ENCODE measurements at regions not wholly inside any gene's neighbourhood (a gene's known extent, or its start where the extent isn't known, plus 50 kb on each side); places are given as distances from the start of the nearest gene placed in this dataset.

GRCh38 chr6:56739836-56740815 is 97.4 kb upstream of the DST start:
- TF ChIP-seq SIN3A (IDR thresholded peaks at IDR 0.05; ENCODE audit: borderline replicate concordance, insufficient read depth, low read length), result no peak
- no peak for TF ChIP-seq TAF1 (IDR thresholded peaks at IDR 0.05; ENCODE audit: borderline replicate concordance, insufficient read depth, low read length)
- TF ChIP-seq FOXP2 (optimal IDR thresholded peaks at IDR 0.05; ENCODE audit: borderline replicate concordance, extremely low read depth, extremely low read length, insufficient read depth), result no peak
- no peak for TF ChIP-seq POLR2AphosphoS5 (IDR thresholded peaks at IDR 0.05; ENCODE audit: low read depth, low read length)
- TF ChIP-seq, protein P1, sequence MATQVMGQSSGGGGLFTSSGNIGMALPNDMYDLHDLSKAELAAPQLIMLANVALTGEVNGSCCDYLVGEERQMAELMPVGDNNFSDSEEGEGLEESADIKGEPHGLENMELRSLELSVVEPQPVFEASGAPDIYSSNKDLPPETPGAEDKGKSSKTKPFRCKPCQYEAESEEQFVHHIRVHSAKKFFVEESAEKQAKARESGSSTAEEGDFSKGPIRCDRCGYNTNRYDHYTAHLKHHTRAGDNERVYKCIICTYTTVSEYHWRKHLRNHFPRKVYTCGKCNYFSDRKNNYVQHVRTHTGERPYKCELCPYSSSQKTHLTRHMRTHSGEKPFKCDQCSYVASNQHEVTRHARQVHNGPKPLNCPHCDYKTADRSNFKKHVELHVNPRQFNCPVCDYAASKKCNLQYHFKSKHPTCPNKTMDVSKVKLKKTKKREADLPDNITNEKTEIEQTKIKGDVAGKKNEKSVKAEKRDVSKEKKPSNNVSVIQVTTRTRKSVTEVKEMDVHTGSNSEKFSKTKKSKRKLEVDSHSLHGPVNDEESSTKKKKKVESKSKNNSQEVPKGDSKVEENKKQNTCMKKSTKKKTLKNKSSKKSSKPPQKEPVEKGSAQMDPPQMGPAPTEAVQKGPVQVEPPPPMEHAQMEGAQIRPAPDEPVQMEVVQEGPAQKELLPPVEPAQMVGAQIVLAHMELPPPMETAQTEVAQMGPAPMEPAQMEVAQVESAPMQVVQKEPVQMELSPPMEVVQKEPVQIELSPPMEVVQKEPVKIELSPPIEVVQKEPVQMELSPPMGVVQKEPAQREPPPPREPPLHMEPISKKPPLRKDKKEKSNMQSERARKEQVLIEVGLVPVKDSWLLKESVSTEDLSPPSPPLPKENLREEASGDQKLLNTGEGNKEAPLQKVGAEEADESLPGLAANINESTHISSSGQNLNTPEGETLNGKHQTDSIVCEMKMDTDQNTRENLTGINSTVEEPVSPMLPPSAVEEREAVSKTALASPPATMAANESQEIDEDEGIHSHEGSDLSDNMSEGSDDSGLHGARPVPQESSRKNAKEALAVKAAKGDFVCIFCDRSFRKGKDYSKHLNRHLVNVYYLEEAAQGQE (IDR thresholded peaks at IDR 0.05; ENCODE audit: insufficient read depth in 1 of 2, low read depth in 2 of 2, low read length in 2 of 2), result no peak

DNA sequence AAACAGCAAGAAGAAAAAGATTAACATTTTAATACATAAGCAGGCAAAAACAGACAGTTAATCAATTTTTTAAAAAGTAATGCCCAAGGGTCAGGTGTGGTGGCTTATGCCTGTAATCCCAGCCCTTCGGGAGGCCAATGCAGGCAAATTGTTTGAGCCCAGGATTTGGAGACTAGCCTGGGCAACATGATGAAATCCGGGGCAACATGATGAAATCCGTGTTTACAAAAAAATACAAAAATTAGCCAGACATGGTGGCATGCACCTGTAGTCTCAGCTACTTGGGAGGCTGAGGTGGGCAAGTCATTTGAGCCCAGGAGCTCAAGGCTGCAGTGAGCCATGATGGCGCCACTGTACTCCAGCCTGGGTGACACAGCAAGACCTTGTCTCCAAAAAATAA is 94.1 kb upstream of the DST start:
- TF ChIP-seq, protein P1 (IDR thresholded peaks at IDR 0.05; ENCODE audit: insufficient read depth in 1 of 2, low read depth in 2 of 2, low read length in 2 of 2), result no peak
- no peak for TF ChIP-seq POLR2AphosphoS5 (IDR thresholded peaks at IDR 0.05; ENCODE audit: low read depth, low read length)
- TF ChIP-seq TAF1 (IDR thresholded peaks at IDR 0.05; ENCODE audit: borderline replicate concordance, insufficient read depth, low read length), result no peak
- no peak for TF ChIP-seq SIN3A (IDR thresholded peaks at IDR 0.05; ENCODE audit: borderline replicate concordance, insufficient read depth, low read length)
- TF ChIP-seq FOXP2 (optimal IDR thresholded peaks at IDR 0.05; ENCODE audit: borderline replicate concordance, extremely low read depth, extremely low read length, insufficient read depth), result no peak

DNA sequence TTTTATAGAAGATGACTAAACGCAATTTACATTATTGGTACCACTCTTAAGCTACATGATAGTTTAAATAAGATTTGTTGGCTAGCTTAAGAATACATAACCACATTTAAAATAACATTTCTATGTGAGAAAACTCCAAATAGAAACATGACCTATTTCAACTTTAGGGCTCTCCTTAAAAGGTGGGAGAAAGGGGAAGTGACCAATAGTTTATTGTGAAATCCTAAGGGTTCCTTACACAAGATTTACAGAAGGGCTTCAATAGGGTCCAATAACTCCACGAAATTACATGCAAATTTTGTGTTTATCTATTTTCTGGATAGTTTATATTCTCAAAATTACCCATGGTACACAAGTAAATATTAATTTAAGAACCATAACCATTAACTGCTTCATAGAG is 91.6 kb upstream of the DST start:
- TF ChIP-seq TAF1 (IDR thresholded peaks at IDR 0.05; ENCODE audit: borderline replicate concordance, insufficient read depth, low read length) (no peak), FOXP2 (optimal IDR thresholded peaks at IDR 0.05; ENCODE audit: borderline replicate concordance, extremely low read depth, extremely low read length, insufficient read depth) (no peak), SIN3A (IDR thresholded peaks at IDR 0.05; ENCODE audit: borderline replicate concordance, insufficient read depth, low read length) (no peak), POLR2AphosphoS5 (IDR thresholded peaks at IDR 0.05; ENCODE audit: low read depth, low read length) (no peak)
- TF ChIP-seq, protein P1 (IDR thresholded peaks at IDR 0.05; ENCODE audit: insufficient read depth in 1 of 2, low read depth in 2 of 2, low read length in 2 of 2), result no peak

GRCh38 chr6:56733211-56733697 is 90.6 kb upstream of the DST start:
- TF ChIP-seq TAF1 (IDR thresholded peaks at IDR 0.05; ENCODE audit: borderline replicate concordance, insufficient read depth, low read length) (no peak), POLR2AphosphoS5 (IDR thresholded peaks at IDR 0.05; ENCODE audit: low read depth, low read length) (no peak), SIN3A (IDR thresholded peaks at IDR 0.05; ENCODE audit: borderline replicate concordance, insufficient read depth, low read length) (no peak), FOXP2 (optimal IDR thresholded peaks at IDR 0.05; ENCODE audit: borderline replicate concordance, extremely low read depth, extremely low read length, insufficient read depth) (no peak)
- TF ChIP-seq, protein P1 (IDR thresholded peaks at IDR 0.05; ENCODE audit: insufficient read depth in 1 of 2, low read depth in 2 of 2, low read length in 2 of 2), result no peak
